ENCODE measurements at regions not wholly inside any gene's neighbourhood (a gene's known extent, or its start where the extent isn't known, plus 50 kb on each side); places are given as distances from the start of the nearest gene placed in this dataset.

DNA sequence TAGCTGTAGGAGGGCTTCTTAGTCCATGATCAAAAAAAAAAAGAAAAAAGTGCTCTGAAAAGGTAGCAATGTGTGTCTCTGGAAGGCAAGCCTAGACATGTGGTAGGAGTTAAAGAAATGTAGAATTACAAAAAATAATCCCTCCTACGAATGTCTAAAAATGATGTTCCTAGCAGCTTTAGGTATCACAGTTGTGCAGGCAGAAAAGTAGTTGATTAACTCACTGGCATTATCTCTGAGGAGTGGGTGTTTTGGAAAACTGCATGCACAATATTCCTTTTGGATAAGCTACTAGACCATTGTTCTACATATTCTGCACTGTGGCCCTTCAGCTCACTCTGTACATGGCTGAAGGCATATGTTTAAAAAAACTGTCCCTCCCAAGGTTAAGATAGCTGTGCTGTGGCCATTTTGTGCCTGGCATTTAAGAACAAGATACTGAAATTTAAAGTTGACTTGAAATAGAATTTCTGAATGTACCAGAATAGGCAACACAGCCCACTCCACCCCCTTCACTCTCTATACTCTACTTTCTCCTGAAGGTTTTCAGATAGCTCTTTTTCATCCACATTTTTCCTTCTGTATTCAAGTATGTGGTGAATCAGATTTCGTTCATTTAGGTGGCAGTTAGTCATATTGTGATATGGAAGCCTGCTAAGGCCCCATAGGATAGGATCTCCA, 463.9 kb upstream of the LRRC7 start:
- TF ChIP-seq POLR2A (IDR thresholded peaks at IDR 0.05) = no peak
- TF ChIP-seq, protein P1, sequence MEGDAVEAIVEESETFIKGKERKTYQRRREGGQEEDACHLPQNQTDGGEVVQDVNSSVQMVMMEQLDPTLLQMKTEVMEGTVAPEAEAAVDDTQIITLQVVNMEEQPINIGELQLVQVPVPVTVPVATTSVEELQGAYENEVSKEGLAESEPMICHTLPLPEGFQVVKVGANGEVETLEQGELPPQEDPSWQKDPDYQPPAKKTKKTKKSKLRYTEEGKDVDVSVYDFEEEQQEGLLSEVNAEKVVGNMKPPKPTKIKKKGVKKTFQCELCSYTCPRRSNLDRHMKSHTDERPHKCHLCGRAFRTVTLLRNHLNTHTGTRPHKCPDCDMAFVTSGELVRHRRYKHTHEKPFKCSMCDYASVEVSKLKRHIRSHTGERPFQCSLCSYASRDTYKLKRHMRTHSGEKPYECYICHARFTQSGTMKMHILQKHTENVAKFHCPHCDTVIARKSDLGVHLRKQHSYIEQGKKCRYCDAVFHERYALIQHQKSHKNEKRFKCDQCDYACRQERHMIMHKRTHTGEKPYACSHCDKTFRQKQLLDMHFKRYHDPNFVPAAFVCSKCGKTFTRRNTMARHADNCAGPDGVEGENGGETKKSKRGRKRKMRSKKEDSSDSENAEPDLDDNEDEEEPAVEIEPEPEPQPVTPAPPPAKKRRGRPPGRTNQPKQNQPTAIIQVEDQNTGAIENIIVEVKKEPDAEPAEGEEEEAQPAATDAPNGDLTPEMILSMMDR (IDR thresholded peaks at IDR 0.05) = no peak
